HG02870 (cell line): ENCODE measurements at regions not wholly inside any gene's neighbourhood (a gene's known extent, or its start where the extent isn't known, plus 50 kb on each side); places are given as distances from the start of the nearest gene placed in this dataset.

Source experiments
- ATAC-seq: cut with Tn5 transposase; IDR thresholded peaks from one replicate; pipeline ENCODE4 v1.9.1; 2021; ENCODE audit warnings: mild to moderate bottlenecking, moderate library complexity; ENCODE audit not compliant: unreplicated experiment

- no peak for ATAC-seq
Observed at GRCh38 chr4:64503416-64503815, 94.2 kb upstream of the TECRL start.

- ATAC-seq = no peak
Observed at GRCh38 chr4:64497491-64497890, 88.2 kb upstream of the TECRL start.

GRCh38 chr4:64495946-64496345, 86.7 kb upstream of the TECRL start:
- ATAC-seq = no peak

GRCh38 chr4:64489628-64490027, 80.4 kb upstream of the TECRL start:
- no peak for ATAC-seq

GRCh38 chr4:64479338-64479737, 70.1 kb upstream of the TECRL start:
- ATAC-seq = no peak

- ATAC-seq = no peak
Observed at GRCh38 chr4:64477127-64477526, 67.9 kb upstream of the TECRL start.

- no peak for ATAC-seq
Observed at GRCh38 chr4:64465263-64465662, 56.0 kb upstream of the TECRL start.

- no peak for ATAC-seq
Observed at GRCh38 chr4:64464581-64464980, 55.3 kb upstream of the TECRL start.
